ENCODE measurements at regions not wholly inside any gene's neighbourhood (a gene's known extent, or its start where the extent isn't known, plus 50 kb on each side); places are given as distances from the start of the nearest gene placed in this dataset.

GRCh38 chr6:11298651-11299420 lies 66.4 kb upstream of the NEDD9 start (continued):
- TF ChIP-seq, protein P1, sequence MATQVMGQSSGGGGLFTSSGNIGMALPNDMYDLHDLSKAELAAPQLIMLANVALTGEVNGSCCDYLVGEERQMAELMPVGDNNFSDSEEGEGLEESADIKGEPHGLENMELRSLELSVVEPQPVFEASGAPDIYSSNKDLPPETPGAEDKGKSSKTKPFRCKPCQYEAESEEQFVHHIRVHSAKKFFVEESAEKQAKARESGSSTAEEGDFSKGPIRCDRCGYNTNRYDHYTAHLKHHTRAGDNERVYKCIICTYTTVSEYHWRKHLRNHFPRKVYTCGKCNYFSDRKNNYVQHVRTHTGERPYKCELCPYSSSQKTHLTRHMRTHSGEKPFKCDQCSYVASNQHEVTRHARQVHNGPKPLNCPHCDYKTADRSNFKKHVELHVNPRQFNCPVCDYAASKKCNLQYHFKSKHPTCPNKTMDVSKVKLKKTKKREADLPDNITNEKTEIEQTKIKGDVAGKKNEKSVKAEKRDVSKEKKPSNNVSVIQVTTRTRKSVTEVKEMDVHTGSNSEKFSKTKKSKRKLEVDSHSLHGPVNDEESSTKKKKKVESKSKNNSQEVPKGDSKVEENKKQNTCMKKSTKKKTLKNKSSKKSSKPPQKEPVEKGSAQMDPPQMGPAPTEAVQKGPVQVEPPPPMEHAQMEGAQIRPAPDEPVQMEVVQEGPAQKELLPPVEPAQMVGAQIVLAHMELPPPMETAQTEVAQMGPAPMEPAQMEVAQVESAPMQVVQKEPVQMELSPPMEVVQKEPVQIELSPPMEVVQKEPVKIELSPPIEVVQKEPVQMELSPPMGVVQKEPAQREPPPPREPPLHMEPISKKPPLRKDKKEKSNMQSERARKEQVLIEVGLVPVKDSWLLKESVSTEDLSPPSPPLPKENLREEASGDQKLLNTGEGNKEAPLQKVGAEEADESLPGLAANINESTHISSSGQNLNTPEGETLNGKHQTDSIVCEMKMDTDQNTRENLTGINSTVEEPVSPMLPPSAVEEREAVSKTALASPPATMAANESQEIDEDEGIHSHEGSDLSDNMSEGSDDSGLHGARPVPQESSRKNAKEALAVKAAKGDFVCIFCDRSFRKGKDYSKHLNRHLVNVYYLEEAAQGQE (IDR thresholded peaks at IDR 0.05; ENCODE audit: borderline replicate concordance in 1 of 2, low read depth in 1 of 2, low read length in 2 of 2): peak in 1 of 2 experiments; percentile 48; a peak in 1 of 4 replicates
- TF ChIP-seq MLX (CRISPR knock-in tag; IDR thresholded peaks at IDR 0.05) (peak; percentile 87), TBP (CRISPR knock-in tag; IDR thresholded peaks at IDR 0.05) (no peak), SP140L (CRISPR knock-in tag; IDR thresholded peaks at IDR 0.05; ENCODE audit: borderline replicate concordance) (no peak; the same call in 1 of the 2 replicates), ZNF777 (CRISPR knock-in tag; IDR thresholded peaks at IDR 0.05) (peak; percentile 51; the same call in 1 of the 2 replicates), ZNF572 (CRISPR knock-in tag; IDR thresholded peaks at IDR 0.05) (peak; percentile 57; the same call in 1 of the 2 replicates), ZNF317 (CRISPR knock-in tag; IDR thresholded peaks at IDR 0.05) (peak; percentile 95), ZNF331 (CRISPR knock-in tag; IDR thresholded peaks at IDR 0.05) (peak; percentile 96), THAP11 (CRISPR knock-in tag; IDR thresholded peaks at IDR 0.05) (peak; percentile 78), MXD1 (CRISPR knock-in tag; IDR thresholded peaks at IDR 0.05) (peak; percentile 87; the same call in 1 of the 2 replicates), ZBTB4 (CRISPR knock-in tag; IDR thresholded peaks at IDR 0.05; ENCODE audit: borderline replicate concordance) (peak; percentile 96; the same call in 1 of the 2 replicates)
- TF ChIP-seq, protein P2, sequence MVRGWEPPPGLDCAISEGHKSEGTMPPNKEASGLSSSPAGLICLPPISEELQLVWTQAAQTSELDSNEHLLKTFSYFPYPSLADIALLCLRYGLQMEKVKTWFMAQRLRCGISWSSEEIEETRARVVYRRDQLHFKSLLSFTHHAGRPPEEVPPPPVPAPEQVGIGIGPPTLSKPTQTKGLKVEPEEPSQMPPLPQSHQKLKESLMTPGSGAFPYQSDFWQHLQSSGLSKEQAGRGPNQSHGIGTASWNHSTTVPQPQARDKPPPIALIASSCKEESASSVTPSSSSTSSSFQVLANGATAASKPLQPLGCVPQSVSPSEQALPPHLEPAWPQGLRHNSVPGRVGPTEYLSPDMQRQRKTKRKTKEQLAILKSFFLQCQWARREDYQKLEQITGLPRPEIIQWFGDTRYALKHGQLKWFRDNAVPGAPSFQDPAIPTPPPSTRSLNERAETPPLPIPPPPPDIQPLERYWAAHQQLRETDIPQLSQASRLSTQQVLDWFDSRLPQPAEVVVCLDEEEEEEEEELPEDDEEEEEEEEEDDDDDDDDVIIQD (CRISPR knock-in tag; IDR thresholded peaks at IDR 0.05; ENCODE audit: low read depth): peak; percentile 80; the same call in 1 of the 2 replicates

Measured in HepG2 (cell line).